ENCODE measurements at regions not wholly inside any gene's neighbourhood (a gene's known extent, or its start where the extent isn't known, plus 50 kb on each side); places are given as distances from the start of the nearest gene placed in this dataset.

- TF ChIP-seq EZH2phosphoT487 (IDR thresholded peaks at IDR 0.05; ENCODE audit: borderline replicate concordance): no peak
- no peak for TF ChIP-seq CTCF (IDR thresholded peaks at IDR 0.05 in 2 of 3, conservative IDR thresholded peaks at IDR 0.05 in 1 of 3; ENCODE audit: borderline replicate concordance in 1 of 3, insufficient read depth in 1 of 3, low read depth in 2 of 3, low read length in 2 of 3)
- no peak for TF ChIP-seq ZFX (IDR thresholded peaks at IDR 0.05)
- no peak for TF ChIP-seq MAX (IDR thresholded peaks at IDR 0.05)
- TF ChIP-seq EZH2 (IDR thresholded peaks at IDR 0.05): no peak
- no peak for TF ChIP-seq POLR2A (IDR thresholded peaks at IDR 0.05; ENCODE audit: borderline replicate concordance, extremely low read depth, insufficient read depth, insufficient read length)
- TF ChIP-seq ZBTB33 (IDR thresholded peaks at IDR 0.05; ENCODE audit: extremely low read depth, insufficient replicate concordance, low read length): no peak
- TF ChIP-seq REST (IDR thresholded peaks at IDR 0.05; ENCODE audit: low read depth): no peak
- TF ChIP-seq CBX3 (IDR thresholded peaks at IDR 0.05; ENCODE audit: low read depth): no peak
Observed at GRCh38 chr10:6781133-6781770, 201.2 kb upstream of the PRKCQ start.

Data from HCT116 (cell line).